ENCODE measurements at regions not wholly inside any gene's neighbourhood (a gene's known extent, or its start where the extent isn't known, plus 50 kb on each side); places are given as distances from the start of the nearest gene placed in this dataset.
"Not testable (repeated sequence)": the region's sequence is repeated elsewhere in the genome, so short reads cannot be mapped to it uniquely, and the experiment has no call there.

- H3K27me3 ChIP-seq: peaks cover 10% of the 10 kb centered on the region
- TF ChIP-seq CTCF (IDR thresholded peaks at IDR 0.05): peak; percentile 33 to 63
- H3K4me1 ChIP-seq; H3K9me3 ChIP-seq; H3K4me3 ChIP-seq; DNase-seq (ENCODE audit: low spot score in 2 of 2); H3K27ac ChIP-seq; H3K36me3 ChIP-seq: not testable (repeated sequence)
- WGBS: 53% methylated on average over 14 of the region's 14 CpGs
Measured at GRCh38 chr11:128031538-128032134, 555.7 kb downstream of the ETS1 start.

- Histone ChIP-seq H3K9me3 (no peaks in the 10 kb centered on the region), H3K4me3 (no peak overlapping the region), H3K27me3 (peaks cover 7% of the 10 kb centered on the region), H3K36me3 (no peaks in the 10 kb centered on the region), H3K4me1 (no peaks in the 10 kb centered on the region), H3K27ac (no peak overlapping the region)
- 4% methylated on average over 1 of the region's 1 CpG for WGBS
- no peak for DNase-seq (ENCODE audit: low spot score in 2 of 2)
- TF ChIP-seq POLR2A (IDR thresholded peaks at IDR 0.05) (no peak), CTCF (IDR thresholded peaks at IDR 0.05) (no peak), POLR2AphosphoS5 (IDR thresholded peaks at IDR 0.05) (no peak), EP300 (IDR thresholded peaks at IDR 0.05) (no peak)
Measured at GRCh38 chr11:128029219-128029722, 558.1 kb downstream of the ETS1 start.

GRCh38 chr11:128026596-128026995 lies 560.8 kb downstream of the ETS1 start:
- H3K36me3 ChIP-seq: no peaks in the 10 kb centered on the region
- H3K9me3 ChIP-seq: no peaks in the 10 kb centered on the region
- H3K4me3 ChIP-seq: no peak overlapping the region
- H3K27me3 ChIP-seq: peaks cover 7% of the 10 kb centered on the region
- DNase-seq (ENCODE audit: low spot score in 2 of 2): no peak
- no peak overlapping the region for H3K27ac ChIP-seq
- 57% methylated on average over 6 of the region's 6 CpGs for WGBS
- no peaks in the 10 kb centered on the region for H3K4me1 ChIP-seq
- TF ChIP-seq EP300 (IDR thresholded peaks at IDR 0.05) (no peak), POLR2AphosphoS5 (IDR thresholded peaks at IDR 0.05) (no peak), POLR2A (IDR thresholded peaks at IDR 0.05) (no peak), CTCF (IDR thresholded peaks at IDR 0.05) (no peak)

- TF ChIP-seq EP300 (IDR thresholded peaks at IDR 0.05): no peak
- no peak for TF ChIP-seq POLR2A (IDR thresholded peaks at IDR 0.05)
- no peak for TF ChIP-seq POLR2AphosphoS5 (IDR thresholded peaks at IDR 0.05)
- TF ChIP-seq CTCF (IDR thresholded peaks at IDR 0.05): no peak
- no peak for DNase-seq (ENCODE audit: low spot score in 2 of 2)
- no peaks in the 10 kb centered on the region for H3K4me1 ChIP-seq
- H3K27ac ChIP-seq: no peak overlapping the region
- H3K4me3 ChIP-seq: no peak overlapping the region
- H3K9me3 ChIP-seq: no peaks in the 10 kb centered on the region
- H3K36me3 ChIP-seq: no peaks in the 10 kb centered on the region
- H3K27me3 ChIP-seq: no peaks in the 10 kb centered on the region
Measured at GRCh38 chr11:128022761-128023160, 564.6 kb downstream of the ETS1 start.

GRCh38 chr11:128022007-128022368 lies 565.4 kb downstream of the ETS1 start:
- no peaks in the 10 kb centered on the region for H3K27me3 ChIP-seq
- no peaks in the 10 kb centered on the region for H3K36me3 ChIP-seq
- no peak overlapping the region for H3K27ac ChIP-seq
- WGBS: 73% methylated on average over 3 of the region's 3 CpGs
- H3K9me3 ChIP-seq: no peaks in the 10 kb centered on the region
- no peak for DNase-seq (ENCODE audit: low spot score in 2 of 2)
- no peak overlapping the region for H3K4me3 ChIP-seq
- TF ChIP-seq EP300 (IDR thresholded peaks at IDR 0.05): no peak
- no peak for TF ChIP-seq POLR2AphosphoS5 (IDR thresholded peaks at IDR 0.05)
- TF ChIP-seq POLR2A (IDR thresholded peaks at IDR 0.05): no peak
- TF ChIP-seq CTCF (IDR thresholded peaks at IDR 0.05): no peak
- H3K4me1 ChIP-seq: no peaks in the 10 kb centered on the region

Measured in suprapubic skin (tissue), 4 donors.